SK-N-SH treated with all-trans-retinoic acid at 6 μM for 48 hours (cell line): ENCODE measurements at regions not wholly inside any gene's neighbourhood (a gene's known extent, or its start where the extent isn't known, plus 50 kb on each side); places are given as distances from the start of the nearest gene placed in this dataset.
"Not testable (repeated sequence)": the region's sequence is repeated elsewhere in the genome, so short reads cannot be mapped to it uniquely, and the experiment has no call there.

Experiments used
- ATAC-seq: fragments of 200-7000 bp; cut with Tn5 transposase; 3 replicates; pipeline ENCODE4 v1.9.1; 2020; ENCODE audit warnings: mild to moderate bottlenecking, moderate library complexity
- ARNTL ChIP-seq: fragments of 450-650 bp; formaldehyde crosslinking; IDR thresholded peaks from 2 replicates; pipeline ENCODE4 v1.5.0; 2020; ENCODE audit warnings: low read depth, mild to moderate bottlenecking, moderate library complexity, borderline replicate concordance
- BACH2 ChIP-seq: fragments of 250-450 bp; sonication (Bioruptor Pico); IDR thresholded peaks from 2 replicates; pipeline ENCODE4 v1.9.0; 2021; ENCODE audit warnings: mild to moderate bottlenecking, borderline replicate concordance
- CREB5 ChIP-seq: fragments of 250-450 bp; sonication (Bioruptor Pico); IDR thresholded peaks from 2 replicates; pipeline ENCODE4 v1.5.1; 2020; ENCODE audit warnings: low read depth, mild to moderate bottlenecking, moderate library complexity
- CSDC2 ChIP-seq: fragments of 250-450 bp; sonication (Bioruptor Pico); IDR thresholded peaks from 2 replicates; pipeline ENCODE4 v1.5.0; 2020; ENCODE audit warnings: mild to moderate bottlenecking, moderate library complexity
- CSRNP3 ChIP-seq: fragments of 250-450 bp; sonication (Bioruptor Pico); IDR thresholded peaks from 2 replicates; pipeline ENCODE4 v1.5.1; 2021; ENCODE audit warnings: mild to moderate bottlenecking, moderate library complexity
- ESRRG ChIP-seq: fragments of 250-450 bp; sonication (Bioruptor Pico); IDR thresholded peaks from 2 replicates; pipeline ENCODE4 v1.6.1; 2021; ENCODE audit warnings: mild to moderate bottlenecking
- GLIS3 ChIP-seq: fragments of 250-450 bp; sonication (Bioruptor Pico); IDR thresholded peaks from 2 replicates; pipeline ENCODE4 v1.5.0; 2020; ENCODE audit warnings: mild to moderate bottlenecking, moderate library complexity
- ISL1 ChIP-seq: fragments of 250-450 bp; sonication (Bioruptor Pico); IDR thresholded peaks from 2 replicates; pipeline ENCODE4 v2.1.2; 2022; ENCODE audit warnings: mild to moderate bottlenecking, moderate library complexity
- OSR1 ChIP-seq: fragments of 250-450 bp; sonication (Bioruptor Pico); IDR thresholded peaks from 2 replicates; pipeline ENCODE4 v1.8.0; 2022; ENCODE audit warnings: moderate library complexity, mild to moderate bottlenecking, inconsistent platforms
- PATZ1 ChIP-seq: fragments of 250-450 bp; sonication (Bioruptor Pico); IDR thresholded peaks from 2 replicates; pipeline ENCODE4 v1.8.0; 2020; ENCODE audit warnings: mild to moderate bottlenecking, moderate library complexity, borderline replicate concordance
- POU6F1 ChIP-seq: fragments of 250-450 bp; sonication (Bioruptor Pico); IDR thresholded peaks from 2 replicates; pipeline ENCODE4 v1.8.0; 2021; ENCODE audit warnings: low read depth, mild to moderate bottlenecking, moderate library complexity, borderline replicate concordance
- PPARA ChIP-seq: fragments of 250-450 bp; sonication (Bioruptor Pico); IDR thresholded peaks from 2 replicates; pipeline ENCODE4 v1.5.0; 2020; ENCODE audit warnings: mild to moderate bottlenecking, borderline replicate concordance
- RARB ChIP-seq: fragments of 250-450 bp; sonication (Bioruptor Pico); IDR thresholded peaks from 2 replicates; pipeline ENCODE4 v1.8.0; 2021; ENCODE audit warnings: mild to moderate bottlenecking, moderate library complexity
- SNAI2 ChIP-seq: fragments of 250-450 bp; sonication (Bioruptor Pico); IDR thresholded peaks from 2 replicates; pipeline ENCODE4 v1.5.0; 2020; ENCODE audit warnings: mild to moderate bottlenecking, moderate library complexity
- TCF4 ChIP-seq: fragments of 250-450 bp; sonication (Bioruptor Pico); IDR thresholded peaks from 2 replicates; pipeline ENCODE4 v1.8.0; 2021; ENCODE audit warnings: mild to moderate bottlenecking, moderate library complexity, borderline replicate concordance
- TOX ChIP-seq: fragments of 250-450 bp; sonication (Bioruptor Pico); IDR thresholded peaks from 2 replicates; pipeline ENCODE4 v1.8.0; 2021; ENCODE audit warnings: mild to moderate bottlenecking, moderate library complexity, borderline replicate concordance
- ZC3H10 ChIP-seq: fragments of 250-450 bp; sonication (Bioruptor Pico); IDR thresholded peaks from 2 replicates; pipeline ENCODE4 v1.5.1; 2021; ENCODE audit warnings: mild to moderate bottlenecking, moderate library complexity
- ZFP3 ChIP-seq: fragments of 250-450 bp; sonication (Bioruptor Pico); IDR thresholded peaks from 2 replicates; pipeline ENCODE4 v1.5.0; 2020; ENCODE audit warnings: mild to moderate bottlenecking, moderate library complexity
- ZFP30 ChIP-seq: fragments of 450-650 bp; formaldehyde crosslinking; IDR thresholded peaks from 2 replicates; pipeline ENCODE4 v1.5.0; 2022; ENCODE audit warnings: mild to moderate bottlenecking, moderate library complexity
- ZNF565 ChIP-seq: fragments of 450-650 bp; formaldehyde crosslinking; conservative IDR thresholded peaks from 2 replicates; pipeline ENCODE4 v1.5.0; 2020; ENCODE audit warnings: low read depth, mild to moderate bottlenecking, moderate library complexity
- ZNF70 ChIP-seq: fragments of 450-650 bp; formaldehyde crosslinking; IDR thresholded peaks from 2 replicates; pipeline ENCODE4 v1.5.0; 2020; ENCODE audit warnings: mild to moderate bottlenecking, moderate library complexity
- ZNF8 ChIP-seq: fragments of 450-650 bp; formaldehyde crosslinking; IDR thresholded peaks from 2 replicates; pipeline ENCODE4 v1.5.0; 2020; ENCODE audit warnings: mild to moderate bottlenecking, moderate library complexity

- ATAC-seq = no peak
- TF ChIP-seq POU6F1 (CRISPR knock-in tag) (no peak), GLIS3 (CRISPR knock-in tag) (no peak), PATZ1 (CRISPR knock-in tag) (no peak), CREB5 (CRISPR knock-in tag) (no peak), TCF4 (no peak), ZNF8 (CRISPR knock-in tag) (no peak), OSR1 (CRISPR knock-in tag) (no peak), RARB (CRISPR knock-in tag) (no peak), ISL1 (CRISPR knock-in tag) (no peak)
Observed at GRCh38 chr5:118511846-118512245, 476.5 kb downstream of the DTWD2 start.

- TF ChIP-seq OSR1 (CRISPR knock-in tag) (no peak), GLIS3 (CRISPR knock-in tag) (no peak), TOX (CRISPR knock-in tag) (no peak), CSRNP3 (CRISPR knock-in tag) (no peak), ZFP30 (CRISPR knock-in tag) (no peak), ARNTL (CRISPR knock-in tag) (no peak), BACH2 (CRISPR knock-in tag) (no peak), PPARA (no peak), CREB5 (CRISPR knock-in tag) (no peak), ZC3H10 (CRISPR knock-in tag) (no peak), ISL1 (CRISPR knock-in tag) (no peak), CSDC2 (CRISPR knock-in tag) (no peak), ZNF565 (CRISPR knock-in tag) (no peak), ZFP3 (CRISPR knock-in tag) (no peak), ZNF8 (CRISPR knock-in tag) (no peak), SNAI2 (CRISPR knock-in tag) (no peak), RARB (CRISPR knock-in tag) (no peak), ESRRG (CRISPR knock-in tag) (no peak)
- ATAC-seq = no peak
Observed at GRCh38 chr5:118506217-118506852, 482.0 kb downstream of the DTWD2 start.

GRCh38 chr5:118502232-118502631, 486.1 kb downstream of the DTWD2 start:
- not testable (repeated sequence) for ATAC-seq

- ATAC-seq = no peak
- TF ChIP-seq RARB (CRISPR knock-in tag) (no peak), CSRNP3 (CRISPR knock-in tag) (no peak), ZC3H10 (CRISPR knock-in tag) (no peak), GLIS3 (CRISPR knock-in tag) (no peak), ZNF70 (no peak), CSDC2 (CRISPR knock-in tag) (no peak), ZNF8 (CRISPR knock-in tag) (no peak), POU6F1 (CRISPR knock-in tag) (no peak), ZFP3 (CRISPR knock-in tag) (no peak), SNAI2 (CRISPR knock-in tag) (no peak), ISL1 (CRISPR knock-in tag) (no peak), ZNF565 (CRISPR knock-in tag) (no peak), BACH2 (CRISPR knock-in tag) (no peak), PPARA (no peak), CREB5 (CRISPR knock-in tag) (no peak), ESRRG (CRISPR knock-in tag) (no peak)
Observed at GRCh38 chr5:118491351-118491750, 497.0 kb downstream of the DTWD2 start.
